Central memory CD4-positive, alpha-beta T cell (primary cell): ENCODE measurements at regions not wholly inside any gene's neighbourhood (a gene's known extent, or its start where the extent isn't known, plus 50 kb on each side); places are given as distances from the start of the nearest gene placed in this dataset.

Source experiments
- DNase-seq: peaks from one replicate; pipeline ENCODE4 v3.0.0; 2022

DNA sequence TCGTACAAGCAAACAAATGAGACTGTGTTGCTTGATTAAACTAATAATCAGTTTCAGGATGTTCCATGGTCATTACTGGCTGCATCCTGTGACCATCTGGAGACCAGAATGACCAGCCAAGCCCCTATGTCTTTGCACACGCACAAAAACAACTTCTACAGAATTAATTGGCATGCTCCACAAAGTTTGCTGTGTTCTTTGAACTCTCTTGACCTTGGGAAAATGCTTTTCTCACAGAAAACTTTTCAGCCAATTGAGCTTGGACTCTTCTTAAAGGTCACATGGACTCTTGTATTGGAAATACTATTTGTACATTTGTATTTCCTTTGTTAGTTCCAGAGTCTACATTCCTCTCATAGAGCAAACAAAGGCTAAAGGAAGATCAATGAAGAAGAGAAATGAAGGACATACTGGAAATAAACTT, 147.8 kb downstream of the ARRDC3 start:
- DNase-seq = no peak

DNA sequence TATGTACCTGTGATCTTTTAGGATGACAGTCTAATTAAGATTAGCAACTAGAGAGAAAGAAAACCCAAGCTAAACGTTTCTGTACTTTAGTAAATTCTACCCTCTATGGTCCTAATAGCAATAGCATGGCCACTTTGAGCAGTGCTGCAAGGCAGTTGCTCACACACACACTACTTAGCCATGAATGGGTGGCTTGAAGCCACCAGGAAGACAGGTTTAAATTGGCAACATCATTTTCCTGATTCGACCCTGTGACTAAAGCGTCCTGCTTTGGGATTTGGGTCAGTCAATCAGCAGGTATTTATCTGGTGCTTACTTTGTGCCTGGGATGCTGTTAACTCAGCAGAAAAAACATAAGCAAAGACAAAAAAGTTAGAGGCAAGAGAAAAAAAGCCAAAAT, 150.6 kb downstream of the ARRDC3 start:
- no peak for DNase-seq

DNA sequence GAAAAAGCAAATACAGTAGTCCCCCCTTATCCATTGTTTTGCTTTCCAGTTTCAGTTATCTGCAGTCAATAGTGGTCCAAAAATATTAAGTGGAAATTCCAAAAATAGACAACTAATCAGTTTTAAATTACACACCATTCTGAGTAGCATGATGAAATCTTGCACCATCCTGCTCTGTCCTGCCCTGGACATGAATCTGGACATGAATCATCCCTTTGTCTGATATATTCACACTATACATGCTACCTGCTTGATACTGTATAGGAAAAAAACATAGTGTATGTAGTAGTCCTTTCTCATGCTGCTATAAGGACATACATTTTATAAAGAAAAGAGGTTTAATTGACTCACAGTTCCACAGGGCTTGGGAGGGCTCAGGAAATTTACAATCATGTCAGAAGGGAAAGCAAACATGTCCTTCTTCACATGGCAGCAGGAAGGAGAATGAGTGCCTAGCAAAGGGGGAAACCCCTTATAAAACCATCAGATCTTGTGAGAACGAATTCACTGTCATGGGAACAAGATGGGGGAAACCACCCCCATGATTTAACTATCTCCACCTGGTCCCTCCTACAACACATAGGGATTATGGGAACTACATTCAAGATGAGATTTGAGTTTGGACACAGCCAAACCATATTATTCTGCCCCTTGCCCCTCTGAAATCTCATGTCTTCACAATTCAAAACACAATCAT, 153.9 kb downstream of the ARRDC3 start:
- DNase-seq = no peak

DNA sequence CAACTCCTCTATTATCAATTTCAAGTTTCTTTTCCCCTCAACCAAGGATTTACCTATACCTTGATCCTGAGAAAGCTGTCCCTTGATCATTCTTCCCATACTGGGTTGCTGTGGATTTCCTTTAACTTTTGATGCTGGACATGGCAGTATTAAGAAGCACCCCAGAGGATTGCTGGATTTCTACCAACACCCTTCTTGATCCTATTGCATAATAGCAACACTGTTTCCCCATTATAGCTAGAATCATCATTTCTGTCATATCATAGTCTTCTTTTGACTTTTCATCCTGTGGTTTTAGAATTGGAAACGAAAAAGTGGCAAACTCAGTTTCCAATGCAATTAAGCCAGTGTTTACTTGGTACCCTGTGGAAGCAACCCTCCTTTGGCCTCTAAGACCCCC, 154.9 kb downstream of the ARRDC3 start:
- no peak for DNase-seq

DNA sequence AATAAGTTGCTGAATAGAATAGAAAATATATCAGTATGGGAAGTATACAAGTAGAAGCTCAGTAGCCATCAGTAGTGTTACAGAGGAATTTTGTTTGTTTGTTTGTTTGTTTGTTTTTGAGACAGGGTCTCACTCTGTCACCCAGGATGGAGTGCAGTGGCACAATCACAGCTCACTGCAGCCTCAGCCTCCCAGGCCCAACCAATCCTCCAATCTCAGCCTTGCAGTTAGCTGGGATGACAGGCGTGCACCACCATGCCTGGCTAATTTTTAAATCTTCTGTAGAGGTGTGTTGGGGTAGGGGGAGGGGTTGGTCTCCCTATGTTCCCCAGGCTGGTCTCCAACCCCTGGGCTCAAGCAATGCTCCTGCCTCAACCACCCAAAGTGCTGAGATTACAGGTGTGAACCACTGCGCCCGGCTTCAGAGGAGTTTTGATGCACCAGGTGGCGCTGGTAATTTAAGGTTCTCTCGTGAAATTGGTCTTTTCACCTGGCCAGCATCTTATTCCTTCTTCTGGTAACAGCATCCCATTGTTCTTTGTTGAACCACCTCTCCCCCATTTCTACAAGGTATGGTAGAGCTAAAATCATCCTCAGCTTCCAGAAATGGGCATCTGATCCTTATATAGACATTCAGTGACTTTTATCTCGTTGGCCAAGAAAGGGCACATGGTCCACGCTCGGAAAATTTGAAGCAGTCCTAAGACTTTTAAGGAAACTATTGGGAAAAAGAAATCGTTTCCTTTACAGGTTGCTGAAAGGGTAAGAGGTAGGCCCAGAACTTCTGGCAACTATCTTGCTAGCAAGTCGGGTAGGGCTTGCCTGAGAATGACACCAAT, 157.1 kb downstream of the ARRDC3 start:
- peak; percentile 48 for DNase-seq

DNA sequence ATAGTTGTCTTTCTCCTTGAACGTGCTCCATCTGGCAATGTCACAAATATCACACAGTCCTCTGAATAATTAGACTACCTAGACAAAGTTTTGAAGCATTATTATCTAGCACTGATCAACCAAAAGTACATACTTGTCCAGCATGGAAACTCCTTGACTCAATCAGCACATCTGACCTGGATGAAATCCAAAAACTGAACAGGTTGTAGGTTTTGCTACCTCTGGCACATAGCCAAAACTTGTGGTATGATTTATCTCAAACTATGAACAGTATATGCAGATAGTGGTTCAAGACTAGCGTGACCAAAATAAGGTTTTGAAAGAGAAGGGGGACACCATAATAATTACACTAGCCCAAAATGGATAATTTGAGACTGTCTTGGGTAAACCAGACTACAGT, 158.1 kb downstream of the ARRDC3 start:
- DNase-seq = no peak

DNA sequence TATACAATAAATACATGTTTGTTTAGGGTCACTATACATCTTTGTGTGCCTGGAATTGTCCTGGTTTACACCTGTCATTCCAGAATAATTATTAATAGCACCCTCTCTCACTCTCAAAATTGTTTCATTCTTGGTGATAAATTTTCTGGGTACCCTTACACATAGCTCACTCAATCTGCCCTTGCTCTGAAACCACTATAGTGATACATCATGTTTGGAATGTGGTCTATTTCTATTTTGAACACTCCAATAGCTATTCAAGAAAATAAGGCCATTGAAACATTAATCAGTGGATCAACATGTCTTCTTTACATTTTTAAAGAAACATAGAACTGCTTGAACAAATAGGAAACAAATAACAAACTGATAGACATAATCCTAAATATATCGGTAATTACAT, 158.7 kb downstream of the ARRDC3 start:
- DNase-seq = no peak

DNA sequence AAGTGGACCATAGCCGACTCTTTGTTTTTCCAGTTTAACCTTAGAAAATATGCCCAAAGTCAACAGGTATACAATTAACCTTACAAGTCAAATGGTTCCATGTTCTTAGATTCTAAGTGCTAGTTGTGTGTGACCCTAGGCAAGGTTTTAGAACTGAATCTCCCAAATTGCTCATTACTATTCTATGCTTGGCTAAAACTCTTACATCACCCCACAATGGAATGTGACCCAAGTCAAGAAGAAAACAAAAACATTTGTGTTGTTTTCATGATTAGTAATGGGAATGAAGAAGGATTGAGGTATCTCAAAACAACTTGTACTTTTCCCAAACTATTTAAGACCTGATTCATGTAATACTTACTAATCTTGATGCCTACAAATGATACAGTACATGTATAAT, 159.2 kb downstream of the ARRDC3 start:
- DNase-seq = no peak

DNA sequence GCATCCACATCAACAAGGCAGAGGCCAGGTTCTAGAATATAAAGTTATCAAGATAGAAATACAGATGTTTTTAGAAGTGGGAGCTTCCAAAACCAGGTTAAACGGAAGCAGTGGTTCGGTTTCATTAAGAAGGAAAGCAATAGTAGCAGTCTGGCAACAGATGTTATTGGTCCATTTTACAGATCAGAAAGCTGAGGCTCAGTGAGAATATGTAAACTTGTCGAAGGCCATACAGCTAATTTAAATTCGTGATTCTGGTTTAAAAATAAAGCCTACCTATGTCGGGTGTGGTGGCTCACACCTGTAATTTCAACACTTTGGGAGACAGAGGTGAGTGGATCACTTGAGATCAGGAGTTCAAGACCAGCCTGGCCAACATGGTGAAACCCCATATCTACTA, 160.6 kb downstream of the ARRDC3 start:
- DNase-seq = no peak

DNA sequence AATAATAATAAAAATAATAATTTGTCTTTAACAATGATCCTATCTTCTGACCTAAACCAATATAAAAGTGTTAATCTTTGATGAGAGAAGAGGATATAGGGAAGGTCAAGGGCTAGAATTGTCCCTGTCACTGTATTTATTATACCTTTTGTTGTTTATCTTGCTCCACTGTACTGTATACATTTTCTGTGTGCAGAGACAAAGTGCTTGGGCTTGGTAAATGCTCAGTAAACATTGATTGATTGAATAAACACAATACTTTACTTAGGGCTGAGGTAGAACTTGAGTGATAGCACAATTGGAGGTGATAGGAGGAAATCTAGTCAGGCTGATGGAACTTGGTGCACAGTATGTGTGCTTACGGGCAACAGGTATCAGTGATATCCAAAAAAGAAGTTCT, 161.2 kb downstream of the ARRDC3 start:
- no peak for DNase-seq

DNA sequence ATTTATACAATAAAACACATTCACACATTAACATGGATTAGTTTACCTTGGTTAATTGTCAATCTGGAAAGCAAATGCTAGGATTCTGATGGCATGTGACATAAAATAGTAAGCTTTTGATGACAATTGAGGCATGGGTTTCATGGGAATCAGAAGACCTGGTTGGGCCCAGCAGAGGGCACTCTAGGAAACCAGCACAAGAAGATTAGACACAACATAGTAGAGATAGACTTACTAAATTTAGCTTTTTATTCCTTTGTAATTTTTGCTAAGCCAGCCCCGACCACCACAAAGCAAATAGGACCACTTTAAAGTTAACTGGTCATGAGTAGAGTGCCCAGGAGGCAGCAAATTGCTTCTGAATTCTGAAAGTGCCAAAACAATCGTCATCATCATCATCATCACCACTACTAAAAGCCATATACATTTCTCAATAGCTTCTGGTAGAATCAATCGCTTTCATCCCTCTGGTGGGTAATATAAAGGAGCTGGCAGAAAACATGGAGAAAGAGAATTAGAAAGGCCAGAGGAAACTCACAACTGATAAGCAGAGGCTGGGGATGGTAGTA, 163.2 kb downstream of the ARRDC3 start:
- no peak for DNase-seq

DNA sequence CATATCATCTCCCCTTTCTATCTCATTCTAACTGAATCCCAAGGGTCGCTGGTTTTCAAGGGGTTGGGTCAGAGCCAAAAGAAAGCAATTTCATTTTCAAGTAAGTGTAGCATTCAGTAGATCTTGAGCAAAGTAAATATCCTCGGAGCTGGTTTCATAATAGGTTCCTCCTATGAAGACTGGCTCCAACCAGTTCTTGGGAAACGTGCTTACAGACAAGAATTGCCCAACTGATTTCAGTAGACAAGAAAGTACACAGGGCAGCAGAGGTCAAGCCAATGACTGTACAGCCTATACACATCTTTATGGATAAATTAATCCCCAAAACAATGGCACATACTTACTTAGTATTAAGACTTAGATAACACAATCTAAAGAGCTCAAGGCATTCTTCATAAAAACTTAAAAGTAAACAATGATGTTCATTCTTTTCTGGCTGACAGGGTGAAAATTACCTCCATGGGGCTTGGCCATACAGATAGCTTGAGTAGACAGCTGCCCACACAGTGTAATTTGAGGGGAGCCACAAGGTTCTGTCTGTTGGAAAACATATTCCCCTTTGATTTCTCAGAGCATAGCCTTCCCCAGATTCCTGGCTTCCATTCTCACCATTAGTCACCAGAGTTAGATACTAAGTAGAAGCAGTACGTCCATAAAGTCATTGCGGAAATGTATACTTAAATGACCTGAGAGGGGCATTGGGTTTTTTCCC, 163.9 kb downstream of the ARRDC3 start:
- no peak for DNase-seq

DNA sequence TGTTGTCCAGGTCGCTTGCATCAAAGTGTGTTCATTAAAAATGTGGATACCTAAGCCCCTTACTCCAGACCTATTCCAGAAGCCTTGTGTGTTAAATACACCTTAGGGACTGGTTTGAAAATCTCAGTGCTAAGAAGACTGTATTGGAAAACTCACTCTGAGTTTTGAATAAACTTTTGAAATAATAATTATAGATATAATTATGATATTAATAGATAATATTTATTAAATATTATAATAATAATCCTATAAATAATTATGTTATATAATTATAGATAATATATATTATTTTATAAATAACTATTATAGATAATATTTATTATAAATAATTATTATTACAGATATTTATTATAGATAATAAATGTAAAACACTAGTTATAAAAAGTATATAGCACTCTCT, 165.3 kb downstream of the ARRDC3 start:
- DNase-seq = no peak

DNA sequence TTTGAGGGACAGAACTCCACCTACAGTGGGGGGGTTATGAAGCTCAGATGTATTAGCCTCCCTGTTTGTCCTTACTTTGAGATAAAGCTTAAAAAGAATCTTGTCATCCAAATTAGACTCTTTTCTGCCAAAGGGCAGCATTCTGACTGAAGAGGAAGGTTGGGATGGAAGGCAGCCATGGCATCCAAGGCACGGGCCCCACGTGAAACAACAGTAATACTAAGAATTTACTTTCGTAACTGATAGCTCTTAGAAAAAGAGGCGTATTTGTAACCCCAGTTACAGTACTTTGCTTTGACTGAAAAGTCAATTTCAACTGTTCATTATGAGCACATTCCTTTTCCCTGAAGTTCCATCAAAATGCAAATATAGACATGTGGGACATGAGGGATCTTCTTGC, 168.5 kb downstream of the ARRDC3 start:
- DNase-seq = no peak
